ENCODE measurements at regions not wholly inside any gene's neighbourhood (a gene's known extent, or its start where the extent isn't known, plus 50 kb on each side); places are given as distances from the start of the nearest gene placed in this dataset.

DNA sequence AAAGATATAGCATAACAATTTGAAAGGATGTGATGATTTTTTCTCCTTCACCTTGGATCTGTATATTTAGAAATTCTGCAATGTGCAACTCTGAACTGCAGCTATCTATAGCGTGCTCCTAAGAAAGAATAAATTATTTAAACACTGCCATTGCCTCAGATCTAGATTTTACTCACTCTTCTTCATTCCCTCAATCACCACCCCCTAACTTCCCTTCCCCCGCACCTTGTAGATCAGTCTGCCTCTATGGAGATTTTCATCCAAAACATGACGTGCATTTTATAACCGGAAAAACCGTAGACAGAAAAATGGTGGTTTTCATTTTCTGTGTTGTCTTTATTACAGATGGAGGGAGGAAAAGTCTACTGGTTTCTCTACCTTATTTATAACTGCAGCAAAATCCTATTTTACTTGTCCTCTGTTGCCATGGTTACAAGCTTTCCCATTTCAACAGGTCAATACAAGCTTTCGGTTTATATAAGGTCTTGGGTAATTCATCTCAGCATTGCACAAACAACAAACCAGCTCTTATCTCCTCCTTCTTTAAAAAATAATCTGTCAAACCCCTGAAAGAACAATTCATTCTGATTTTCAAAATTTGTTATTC, 480.0 kb downstream of the TAF11L14 start:
- TF ChIP-seq, protein P1, sequence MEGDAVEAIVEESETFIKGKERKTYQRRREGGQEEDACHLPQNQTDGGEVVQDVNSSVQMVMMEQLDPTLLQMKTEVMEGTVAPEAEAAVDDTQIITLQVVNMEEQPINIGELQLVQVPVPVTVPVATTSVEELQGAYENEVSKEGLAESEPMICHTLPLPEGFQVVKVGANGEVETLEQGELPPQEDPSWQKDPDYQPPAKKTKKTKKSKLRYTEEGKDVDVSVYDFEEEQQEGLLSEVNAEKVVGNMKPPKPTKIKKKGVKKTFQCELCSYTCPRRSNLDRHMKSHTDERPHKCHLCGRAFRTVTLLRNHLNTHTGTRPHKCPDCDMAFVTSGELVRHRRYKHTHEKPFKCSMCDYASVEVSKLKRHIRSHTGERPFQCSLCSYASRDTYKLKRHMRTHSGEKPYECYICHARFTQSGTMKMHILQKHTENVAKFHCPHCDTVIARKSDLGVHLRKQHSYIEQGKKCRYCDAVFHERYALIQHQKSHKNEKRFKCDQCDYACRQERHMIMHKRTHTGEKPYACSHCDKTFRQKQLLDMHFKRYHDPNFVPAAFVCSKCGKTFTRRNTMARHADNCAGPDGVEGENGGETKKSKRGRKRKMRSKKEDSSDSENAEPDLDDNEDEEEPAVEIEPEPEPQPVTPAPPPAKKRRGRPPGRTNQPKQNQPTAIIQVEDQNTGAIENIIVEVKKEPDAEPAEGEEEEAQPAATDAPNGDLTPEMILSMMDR (IDR thresholded peaks at IDR 0.05 in 4 of 5, conservative IDR thresholded peaks at IDR 0.05 in 1 of 5) = no peak
- TF ChIP-seq POLR2A (IDR thresholded peaks at IDR 0.05) = no peak
